Tibial nerve (tissue), 4 donors: ENCODE measurements at regions not wholly inside any gene's neighbourhood (a gene's known extent, or its start where the extent isn't known, plus 50 kb on each side); places are given as distances from the start of the nearest gene placed in this dataset.
"Not testable (repeated sequence)": the region's sequence is repeated elsewhere in the genome, so short reads cannot be mapped to it uniquely, and the experiment has no call there.

Experiments
- EP300 ChIP-seq, 2 donors: sonication (generic); formaldehyde crosslinking; IDR thresholded peaks; one replicate each; pipeline ENCODE4 v1.6.1; 2017; ENCODE audit warnings: antibody characterized with exemption in 2 of 2, mild to moderate bottlenecking in 1 of 2
- POLR2A ChIP-seq, 2 donors: fragments of 450-650 bp; IDR thresholded peaks; one replicate each; pipeline ENCODE4 v1.6.1; 2017; ENCODE audit warnings: antibody characterized with exemption in 2 of 2, mild to moderate bottlenecking in 2 of 2, moderate library complexity in 2 of 2
- TF ChIP-seq, protein P1 (sequence below), 5 experiments: fragments of 200-600 bp in 3 of 5; fragments of 450-650 bp in 2 of 5; sonication (generic) in 3 of 5; IDR thresholded peaks; one replicate each; pipeline ENCODE4 v1.5.1; 2016 to 2019; ENCODE audit warnings: antibody characterized with exemption in 5 of 5, mild to moderate bottlenecking in 3 of 5, moderate library complexity in 2 of 5

DNA sequence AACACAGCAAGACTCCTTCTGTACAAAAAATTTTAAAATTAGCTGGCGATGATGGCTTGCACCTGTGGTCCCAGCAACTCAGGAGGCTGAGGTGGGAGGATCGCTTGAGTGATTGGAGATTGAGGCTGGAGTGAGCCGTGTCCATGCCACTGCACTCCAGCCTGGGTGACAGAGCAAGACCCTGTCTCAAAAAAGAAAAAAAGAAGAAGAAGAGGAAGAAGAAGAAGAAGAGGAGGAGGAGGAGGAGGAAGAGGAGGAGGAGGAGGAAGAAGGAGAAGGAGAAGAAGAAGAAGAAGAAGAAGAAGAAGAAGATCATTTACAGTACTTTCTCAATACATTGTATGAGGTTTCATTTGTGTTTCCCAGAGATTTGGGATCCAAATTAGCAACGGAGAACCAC lies 94.7 kb upstream of the IPO9 start:
- TF ChIP-seq, protein P1, sequence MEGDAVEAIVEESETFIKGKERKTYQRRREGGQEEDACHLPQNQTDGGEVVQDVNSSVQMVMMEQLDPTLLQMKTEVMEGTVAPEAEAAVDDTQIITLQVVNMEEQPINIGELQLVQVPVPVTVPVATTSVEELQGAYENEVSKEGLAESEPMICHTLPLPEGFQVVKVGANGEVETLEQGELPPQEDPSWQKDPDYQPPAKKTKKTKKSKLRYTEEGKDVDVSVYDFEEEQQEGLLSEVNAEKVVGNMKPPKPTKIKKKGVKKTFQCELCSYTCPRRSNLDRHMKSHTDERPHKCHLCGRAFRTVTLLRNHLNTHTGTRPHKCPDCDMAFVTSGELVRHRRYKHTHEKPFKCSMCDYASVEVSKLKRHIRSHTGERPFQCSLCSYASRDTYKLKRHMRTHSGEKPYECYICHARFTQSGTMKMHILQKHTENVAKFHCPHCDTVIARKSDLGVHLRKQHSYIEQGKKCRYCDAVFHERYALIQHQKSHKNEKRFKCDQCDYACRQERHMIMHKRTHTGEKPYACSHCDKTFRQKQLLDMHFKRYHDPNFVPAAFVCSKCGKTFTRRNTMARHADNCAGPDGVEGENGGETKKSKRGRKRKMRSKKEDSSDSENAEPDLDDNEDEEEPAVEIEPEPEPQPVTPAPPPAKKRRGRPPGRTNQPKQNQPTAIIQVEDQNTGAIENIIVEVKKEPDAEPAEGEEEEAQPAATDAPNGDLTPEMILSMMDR (IDR thresholded peaks at IDR 0.05): not testable (repeated sequence)
- TF ChIP-seq POLR2A, EP300 (IDR thresholded peaks at IDR 0.05): not testable (repeated sequence)
